Body of pancreas (tissue), 4 donors: ENCODE measurements at regions not wholly inside any gene's neighbourhood (a gene's known extent, or its start where the extent isn't known, plus 50 kb on each side); places are given as distances from the start of the nearest gene placed in this dataset.
"Not testable (repeated sequence)": the region's sequence is repeated elsewhere in the genome, so short reads cannot be mapped to it uniquely, and the experiment has no call there.

Experiments
- ATAC-seq: fragments of 150-250 bp; one replicate; pipeline ENCODE4 v1.9.1; 2016
- DNase-seq, 4 donors: peaks; one replicate each; pipeline ENCODE4 v3.0.0-alpha.2; 2019
- H3K27ac ChIP-seq, 4 donors: fragments of 200-600 bp; sonication (generic); 1 replicate in 3 of 4; 2 replicates in 1 of 4; pipeline versions ENCODE4 v1.5.1 to v1.6.1; 2016 to 2019; ENCODE audit warnings: mild to moderate bottlenecking in 1 of 4, mixed read lengths in 1 of 4, moderate library complexity in 1 of 4
- H3K27me3 ChIP-seq, 2 donors: fragments of 200-600 bp; sonication (generic); one replicate each; pipeline ENCODE4 v1.6.0; 2016; ENCODE audit warnings: mild to moderate bottlenecking in 1 of 2
- H3K36me3 ChIP-seq, 2 donors: fragments of 200-600 bp; sonication (generic); replicated peaks in 1 of 2; 2 replicates each; pipeline ENCODE4 v1.5.1; 2016; ENCODE audit warnings: low read depth in 2 of 2; ENCODE audit not compliant: insufficient read depth in 1 of 2
- H3K4me1 ChIP-seq: fragments of 200-600 bp; sonication (generic); one replicate; pipeline ENCODE4 v1.6.0; 2016
- H3K4me3 ChIP-seq, 2 donors: fragments of 200-600 bp; sonication (generic); 1 replicate in 1 of 2; 2 replicates in 1 of 2; pipeline ENCODE4 v1.5.1; 2016 to 2019
- H3K9me3 ChIP-seq, 3 donors: fragments of 200-600 bp; sonication (generic); 1 replicate in 2 of 3; 2 replicates in 1 of 3; pipeline ENCODE4 v1.5.1; 2016
- POLR2A ChIP-seq, 3 donors: fragments of 450-650 bp; IDR thresholded peaks; one replicate each; pipeline ENCODE4 v1.6.1; 2016; ENCODE audit warnings: antibody characterized with exemption in 3 of 3, mild to moderate bottlenecking in 2 of 3
- WGBS, 2 donors: methylation state at CpG; one replicate each; pipeline ENCODE4 v1.1.5; 2017; 5-methylcytosine and 5-hydroxymethylcytosine counted together
- intact Hi-C: fragments of 100-400 bp; cut with DNase I; formaldehyde crosslinking; loops from one replicate; pipeline ENCODE4 v1.15.1; 2023
- TF ChIP-seq, protein P1 (sequence below), 7 experiments: fragments of 450-650 bp in 4 of 7; fragments of 200-600 bp in 3 of 7; sonication (generic) in 3 of 7; IDR thresholded peaks; one replicate each; pipeline ENCODE4 v1.5.1; 2016 to 2019; ENCODE audit warnings: antibody characterized with exemption in 7 of 7

DNA sequence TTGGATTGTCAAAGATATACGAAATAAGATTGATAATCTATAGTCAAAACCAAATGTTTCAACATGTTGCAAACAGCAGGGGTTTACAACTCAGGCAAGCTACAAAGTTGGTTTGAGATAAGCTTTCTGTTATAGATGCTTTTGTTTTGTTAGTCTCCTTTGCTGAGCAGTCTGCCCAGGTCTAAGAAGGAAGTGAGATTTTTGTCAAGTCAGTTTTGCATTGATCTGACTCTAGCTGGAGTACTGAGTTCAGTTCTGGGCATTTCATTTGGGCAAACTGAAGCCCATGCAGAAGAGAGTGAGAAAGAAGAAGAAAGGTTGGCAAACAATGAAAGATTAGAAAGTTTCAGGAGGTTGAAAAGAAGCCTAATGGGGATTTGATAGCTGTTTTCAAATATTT lies 983.0 kb upstream of the SLC39A10 start:
- no peak overlapping the region for H3K27ac ChIP-seq
- no peak for DNase-seq
- no peak for TF ChIP-seq POLR2A (IDR thresholded peaks at IDR 0.05)
- TF ChIP-seq, protein P1, sequence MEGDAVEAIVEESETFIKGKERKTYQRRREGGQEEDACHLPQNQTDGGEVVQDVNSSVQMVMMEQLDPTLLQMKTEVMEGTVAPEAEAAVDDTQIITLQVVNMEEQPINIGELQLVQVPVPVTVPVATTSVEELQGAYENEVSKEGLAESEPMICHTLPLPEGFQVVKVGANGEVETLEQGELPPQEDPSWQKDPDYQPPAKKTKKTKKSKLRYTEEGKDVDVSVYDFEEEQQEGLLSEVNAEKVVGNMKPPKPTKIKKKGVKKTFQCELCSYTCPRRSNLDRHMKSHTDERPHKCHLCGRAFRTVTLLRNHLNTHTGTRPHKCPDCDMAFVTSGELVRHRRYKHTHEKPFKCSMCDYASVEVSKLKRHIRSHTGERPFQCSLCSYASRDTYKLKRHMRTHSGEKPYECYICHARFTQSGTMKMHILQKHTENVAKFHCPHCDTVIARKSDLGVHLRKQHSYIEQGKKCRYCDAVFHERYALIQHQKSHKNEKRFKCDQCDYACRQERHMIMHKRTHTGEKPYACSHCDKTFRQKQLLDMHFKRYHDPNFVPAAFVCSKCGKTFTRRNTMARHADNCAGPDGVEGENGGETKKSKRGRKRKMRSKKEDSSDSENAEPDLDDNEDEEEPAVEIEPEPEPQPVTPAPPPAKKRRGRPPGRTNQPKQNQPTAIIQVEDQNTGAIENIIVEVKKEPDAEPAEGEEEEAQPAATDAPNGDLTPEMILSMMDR (IDR thresholded peaks at IDR 0.05): no peak
- no peak for ATAC-seq
- no peaks in the 10 kb centered on the region for H3K27me3 ChIP-seq
- no peaks in the 10 kb centered on the region for H3K36me3 ChIP-seq
- H3K4me3 ChIP-seq: no peak overlapping the region
- H3K4me1 ChIP-seq: no peaks in the 10 kb centered on the region
- 44 to 54% methylated on average over 1 of the region's 1 CpG for WGBS, 2 donors
- intact Hi-C loops: no loop called here
- no peaks in the 10 kb centered on the region for H3K9me3 ChIP-seq

DNA sequence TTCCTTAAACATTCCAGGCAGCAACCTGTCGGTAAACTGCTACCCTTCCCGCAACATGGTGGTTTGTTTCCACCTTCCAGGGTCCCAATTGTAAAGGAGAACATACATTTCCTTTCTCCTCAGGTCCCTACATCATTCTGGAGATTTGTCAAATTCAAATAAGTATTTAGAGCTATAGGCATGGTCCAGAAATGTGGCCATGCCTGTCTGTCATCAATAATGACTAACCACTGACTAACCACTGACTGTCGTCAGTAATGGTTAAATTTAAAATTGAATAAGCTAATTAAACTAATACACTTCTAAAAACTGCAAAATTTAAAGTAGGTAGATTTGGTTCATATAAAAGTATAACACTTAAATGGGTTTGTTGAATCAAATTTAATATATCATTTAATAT lies 984.0 kb upstream of the SLC39A10 start:
- Histone ChIP-seq H3K4me1 (no peaks in the 10 kb centered on the region), H3K27me3 (no peaks in the 10 kb centered on the region), H3K9me3 (no peaks in the 10 kb centered on the region), H3K4me3 (no peak overlapping the region), H3K27ac (no peak overlapping the region), H3K36me3 (no peaks in the 10 kb centered on the region)
- no peak for TF ChIP-seq POLR2A (IDR thresholded peaks at IDR 0.05)
- TF ChIP-seq, protein P1 (IDR thresholded peaks at IDR 0.05): no peak
- intact Hi-C loops: no loop called here
- DNase-seq (no peak), ATAC-seq (no peak)
- WGBS, 2 donors: 58 to 74% methylated on average over 3 of the region's 3 CpGs

DNA sequence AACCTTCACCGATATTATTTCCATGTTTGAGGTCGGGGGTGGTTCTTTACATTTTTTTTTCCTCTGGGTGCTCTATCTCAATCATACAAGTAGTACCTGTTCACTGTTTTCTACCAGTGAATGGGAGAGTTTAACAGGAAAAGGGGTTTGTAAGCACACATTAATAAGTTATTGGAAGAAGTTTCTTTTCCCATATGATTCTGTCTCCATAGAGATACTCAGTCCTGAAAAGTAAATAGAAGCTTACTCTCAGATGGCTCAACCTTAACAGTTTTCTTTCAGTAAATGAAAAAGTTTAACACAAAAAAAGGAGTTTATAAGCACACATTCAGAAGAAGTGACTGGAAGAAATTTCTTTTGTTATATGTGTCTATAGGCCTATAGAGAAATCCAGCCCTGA lies 995.6 kb upstream of the SLC39A10 start:
- no peak for ATAC-seq

DNA sequence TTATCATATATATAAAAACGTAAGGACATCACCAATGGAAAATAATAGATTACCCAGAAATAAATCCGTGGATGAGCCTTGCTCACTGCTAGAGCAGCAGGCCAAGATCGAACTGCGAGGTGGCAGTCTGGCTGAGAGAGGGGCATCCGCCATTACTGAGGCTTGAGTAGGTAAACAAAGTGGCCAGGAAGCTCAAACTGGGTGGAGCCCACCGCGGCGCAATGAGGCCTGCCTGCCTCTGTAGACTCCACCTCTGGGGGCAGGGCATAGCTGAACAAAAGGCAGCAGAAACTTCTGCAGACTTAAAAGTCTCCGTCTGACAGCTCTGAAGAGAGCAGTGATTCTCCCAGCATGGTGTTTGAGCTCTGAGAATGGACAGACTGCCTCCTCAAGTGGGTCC lies 1018.0 kb upstream of the SLC39A10 start:
- H3K9me3 ChIP-seq, H3K4me3 ChIP-seq, H3K27me3 ChIP-seq, H3K36me3 ChIP-seq, intact Hi-C loops, DNase-seq, H3K4me1 ChIP-seq, ATAC-seq, H3K27ac ChIP-seq: not testable (repeated sequence)
- 71 to 83% methylated on average over 8 to 9 of the region's 9 CpGs for WGBS, 2 donors

More for the DNA sequence above, 995.6 kb upstream of the SLC39A10 start:
- Histone ChIP-seq H3K36me3 (no peaks in the 10 kb centered on the region), H3K4me3 (no peak overlapping the region), H3K27ac (no peak overlapping the region), H3K9me3 (no peaks in the 10 kb centered on the region), H3K27me3 (no peaks in the 10 kb centered on the region), H3K4me1 (no peaks in the 10 kb centered on the region)
- intact Hi-C loops: no loop called here
- 73 to 84% methylated on average over 2 of the region's 2 CpGs for WGBS, 2 donors
- DNase-seq: no peak
- no peak for TF ChIP-seq POLR2A (IDR thresholded peaks at IDR 0.05)
- TF ChIP-seq, protein P1 (IDR thresholded peaks at IDR 0.05): no peak

DNA sequence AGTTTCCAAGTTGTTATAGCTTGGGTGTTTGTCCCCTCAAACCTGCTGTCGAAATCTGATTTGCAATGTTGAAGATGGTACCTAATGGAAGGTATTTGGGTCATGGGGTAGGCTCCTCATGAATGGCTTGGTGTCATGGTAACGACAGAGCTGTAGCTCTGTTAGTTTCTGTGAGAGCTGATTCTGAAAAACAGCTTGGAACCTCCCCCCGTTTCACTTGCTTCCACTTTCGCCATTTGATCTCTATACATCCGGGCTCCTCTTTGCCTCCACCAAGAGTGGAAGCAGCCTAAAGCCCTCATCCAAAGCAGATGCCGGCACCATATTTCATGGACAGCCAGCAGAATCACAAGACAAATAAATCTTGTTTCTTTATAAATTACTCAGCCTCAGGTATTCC lies 1035.1 kb upstream of the SLC39A10 start:
- Histone ChIP-seq H3K9me3 (no peaks in the 10 kb centered on the region), H3K27me3 (no peaks in the 10 kb centered on the region), H3K4me3 (no peak overlapping the region), H3K36me3 (no peaks in the 10 kb centered on the region), H3K27ac (no peak overlapping the region), H3K4me1 (no peaks in the 10 kb centered on the region)
- ATAC-seq: no peak
- TF ChIP-seq POLR2A (IDR thresholded peaks at IDR 0.05): no peak
- TF ChIP-seq, protein P1 (IDR thresholded peaks at IDR 0.05): no peak
- WGBS, 2 donors: 55 to 58% methylated on average over 6 of the region's 6 CpGs
- intact Hi-C loops: no loop called here
- no peak for DNase-seq
